RWPE1 (cell line): ENCODE measurements at regions not wholly inside any gene's neighbourhood (a gene's known extent, or its start where the extent isn't known, plus 50 kb on each side); places are given as distances from the start of the nearest gene placed in this dataset.

ENCODE experiments used
- CTCF ChIA-PET: fragments of 350-600 bp; sonication (Branson Sonifier 250); formaldehyde crosslinking; extraction: SDS; loops from one replicate; lab custom pipeline; 2021; lab: Yijun Ruan, JAX
- POLR2A ChIA-PET: fragments of 400-600 bp; formaldehyde crosslinking; extraction: SDS; loops from one replicate; lab custom pipeline; 2020; ENCODE audit warnings: antibody characterized with exemption; ENCODE audit not compliant: low non-redundant PET; lab: Yijun Ruan, JAX
- DNase-seq: peaks from one replicate; pipeline ENCODE4 v3.0.0; 2012; ENCODE audit warnings: low spot score
- H3K27ac ChIP-seq: fragments of 450-650 bp; 2 replicates; pipeline ENCODE4 v1.5.1; 2017
- CTCF ChIP-seq: fragments of 450-650 bp; conservative IDR thresholded peaks from 2 replicates; pipeline ENCODE4 v1.5.1; 2017; ENCODE audit warnings: low read depth, mild to moderate bottlenecking

GRCh38 chr12:61538951-61539350 lies 721.3 kb upstream of the USP15 start:
- DNase-seq: no peak
- POLR2A ChIA-PET: no interaction called here
- no peak overlapping the region for H3K27ac ChIP-seq
- TF ChIP-seq CTCF: no peak
- CTCF ChIA-PET: interaction anchor here (0.7 kb wide), 1 partner anchor 316 kb away, joined by 3 read pairs; no protein-coding TSS in a partner anchor

DNA sequence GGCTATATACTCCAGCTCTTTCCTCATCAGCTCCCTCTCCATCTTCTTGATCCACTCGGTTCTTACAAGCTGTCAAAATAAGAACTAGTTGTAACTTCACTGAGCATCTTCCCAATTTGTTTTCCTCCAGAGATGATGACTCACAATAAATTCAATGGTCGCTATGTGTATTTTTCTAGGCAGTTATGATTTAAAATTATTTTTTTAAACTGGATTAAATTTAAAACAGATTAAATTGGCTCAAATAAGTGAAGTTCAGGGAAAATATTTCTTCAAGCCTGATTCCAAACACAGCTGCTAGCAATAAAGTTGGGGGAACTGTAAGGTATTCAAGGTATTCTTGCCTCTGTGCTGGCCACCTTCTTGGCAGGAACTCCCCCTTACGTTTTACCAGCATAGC lies 717.7 kb upstream of the USP15 start:
- POLR2A ChIA-PET: no interaction called here
- no peak overlapping the region for H3K27ac ChIP-seq
- CTCF ChIA-PET: no interaction called here
- DNase-seq: no peak
- no peak for TF ChIP-seq CTCF

GRCh38 chr12:61546296-61546695 lies 713.9 kb upstream of the USP15 start:
- peak; percentile 28 for DNase-seq
- TF ChIP-seq CTCF: no peak
- H3K27ac ChIP-seq: no peak overlapping the region
- CTCF ChIA-PET: interaction anchor here (0.6 kb wide), 1 partner anchor 341 kb away, joined by 3 read pairs; no protein-coding TSS in a partner anchor
- POLR2A ChIA-PET: no interaction called here

DNA sequence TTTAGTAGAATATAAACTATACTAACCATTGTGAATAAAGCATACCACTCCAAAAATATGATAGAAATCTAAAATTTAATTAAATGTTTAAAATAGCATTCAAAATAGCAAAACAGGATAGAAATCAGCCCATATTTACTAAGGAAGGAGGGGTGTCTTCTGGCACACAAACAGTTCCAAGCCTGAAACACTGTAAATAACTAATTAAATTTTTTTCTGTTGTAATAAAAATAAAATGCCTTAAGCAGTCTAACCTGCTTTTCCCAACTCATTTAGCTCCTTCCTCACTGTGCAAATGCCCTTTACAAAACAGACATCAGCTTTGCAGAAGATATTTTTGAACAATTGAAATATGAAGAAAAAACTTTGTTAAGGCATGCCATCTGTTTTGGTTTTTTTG lies 707.1 kb upstream of the USP15 start:
- ChIA-PET CTCF (no interaction called here), POLR2A (no interaction called here)

DNA sequence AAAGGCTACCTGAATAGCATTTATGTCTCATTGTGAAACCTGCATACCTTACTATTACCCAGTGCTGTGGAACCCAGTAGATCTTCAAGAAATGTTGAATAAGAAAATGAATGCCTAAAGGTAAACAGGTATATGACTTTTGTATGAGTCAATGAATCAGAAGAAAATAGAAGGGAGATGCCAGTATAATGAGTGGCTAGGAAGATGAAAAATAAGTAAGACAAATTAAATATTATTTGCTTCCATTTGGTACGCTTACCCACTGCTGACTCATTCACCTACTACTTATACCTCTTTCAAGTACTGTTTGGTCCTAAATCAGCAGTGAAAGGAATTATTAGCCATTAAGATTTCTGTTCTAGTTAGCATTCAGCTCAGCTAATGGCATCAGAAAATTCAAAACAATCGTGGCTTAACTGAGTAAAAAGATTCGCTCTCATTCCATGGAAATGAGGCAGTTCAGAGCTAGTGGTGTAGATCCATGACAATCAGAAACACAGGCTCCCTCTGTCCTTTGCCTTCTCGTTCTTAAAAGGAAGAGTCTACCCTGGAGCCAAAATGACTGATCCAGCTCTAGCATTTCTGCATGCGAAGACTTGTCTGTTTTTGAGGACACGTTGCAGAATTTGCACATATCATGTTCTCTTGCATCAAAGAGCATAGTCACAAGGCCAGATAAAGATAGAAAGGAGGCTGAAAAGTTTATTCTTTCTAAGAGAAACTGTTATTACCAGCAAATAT lies 705.8 kb upstream of the USP15 start:
- ChIA-PET POLR2A (no interaction called here), CTCF (no interaction called here)
- peak; percentile 53 for DNase-seq
- no peak overlapping the region for H3K27ac ChIP-seq
- no peak for TF ChIP-seq CTCF

More for the DNA sequence above, 707.1 kb upstream of the USP15 start:
- no peak for TF ChIP-seq CTCF
- no peak for DNase-seq
- H3K27ac ChIP-seq: no peak overlapping the region

- H3K27ac ChIP-seq: no peak overlapping the region
- DNase-seq: no peak
- POLR2A ChIA-PET: no interaction called here
- CTCF ChIA-PET: no interaction called here
- TF ChIP-seq CTCF: no peak
These were observed 696.3 kb upstream of the USP15 start for GRCh38 chr12:61563665-61564450.
